IMR-90 (cell line): ENCODE measurements at regions not wholly inside any gene's neighbourhood (a gene's known extent, or its start where the extent isn't known, plus 50 kb on each side); places are given as distances from the start of the nearest gene placed in this dataset.

Experiments
- ATAC-seq: fragments of 200-7000 bp; cut with Tn5 transposase; 2 replicates; pipeline ENCODE4 v1.9.1; 2020; ENCODE audit warnings: low read depth, mild to moderate bottlenecking, moderate library complexity
- BruUV-seq: library from RNA; stranded (reverse); fragments of 400-500 nt; replicated peaks from 2 replicates; lab custom pipeline; 2021; lab: Mats Ljungman, UMichigan
- CTCF ChIA-PET: fragments of 300-600 bp; formaldehyde crosslinking; extraction: SDS; loops from one replicate; lab custom pipeline; 2021; ENCODE audit warnings: antibody characterized with exemption; lab: Yijun Ruan, JAX
- POLR2A ChIA-PET: fragments of 300-600 bp; sonication (Branson Sonifier 250); formaldehyde crosslinking; loops from one replicate; lab custom pipeline; 2022; ENCODE audit warnings: antibody characterized with exemption; ENCODE audit not compliant: unreplicated experiment; lab: Charles Lee
- DNase-seq: peaks from one replicate; pipeline ENCODE4 v3.0.0; 2013
- H2AFZ ChIP-seq: replicated peaks from 2 replicates; pipeline ENCODE3; 2013; ENCODE audit warnings: low read length, mild to moderate bottlenecking; ENCODE audit not compliant: poor library complexity
- H2AK5ac ChIP-seq: 2 replicates; pipeline ENCODE4 v1.6.1; 2013; ENCODE audit warnings: low read depth, low read length, inconsistent platforms
- H2AK9ac ChIP-seq: replicated peaks from 2 replicates; pipeline ENCODE3; 2013; ENCODE audit warnings: mild to moderate bottlenecking, low read depth, low read length, moderate library complexity; ENCODE audit not compliant: poor library complexity
- H2BK120ac ChIP-seq: 2 replicates; pipeline ENCODE4 v1.6.1; 2013; ENCODE audit warnings: low read depth, low read length, inconsistent platforms
- H2BK15ac ChIP-seq: 3 replicates; pipeline ENCODE4 v1.6.1; 2013; ENCODE audit warnings: low read depth, low read length, inconsistent platforms
- H2BK20ac ChIP-seq: 2 replicates; pipeline ENCODE4 v1.6.1; 2013; ENCODE audit warnings: low read depth, mild to moderate bottlenecking, inconsistent platforms, low read length, moderate library complexity
- H2BK5ac ChIP-seq: 2 replicates; pipeline ENCODE4 v1.6.1; 2013; ENCODE audit warnings: mild to moderate bottlenecking, low read depth, low read length, inconsistent platforms; ENCODE audit not compliant: poor library complexity, severe bottlenecking
- H3K14ac ChIP-seq: replicated peaks from 2 replicates; pipeline ENCODE4 v1.6.1; 2013; ENCODE audit warnings: low read depth, low read length, inconsistent platforms
- H3K18ac ChIP-seq: 2 replicates; pipeline ENCODE4 v1.6.1; 2013; ENCODE audit warnings: low read depth, low read length, control low read depth
- H3K23ac ChIP-seq: 2 replicates; pipeline ENCODE4 v1.6.1; 2013; ENCODE audit warnings: low read depth, low read length, inconsistent platforms
- H3K27ac ChIP-seq: 2 replicates; pipeline ENCODE4 v1.5.1; 2013; ENCODE audit warnings: mild to moderate bottlenecking, control low read depth, low read length; ENCODE audit not compliant: insufficient read depth
- H3K27me3 ChIP-seq: 2 replicates; pipeline ENCODE4 v1.6.1; 2013; ENCODE audit warnings: low read length; ENCODE audit not compliant: control insufficient read depth, insufficient read depth
- H3K36me3 ChIP-seq: 2 replicates; pipeline ENCODE4 v1.6.1; 2013; ENCODE audit warnings: low read length, mixed read lengths; ENCODE audit not compliant: control insufficient read depth, insufficient read depth
- H3K4ac ChIP-seq: 2 replicates; pipeline ENCODE4 v1.6.1; 2013; ENCODE audit warnings: low read depth, low read length, inconsistent platforms
- H3K4me1 ChIP-seq: 2 replicates; pipeline ENCODE4 v1.6.1; 2013; ENCODE audit warnings: low read length, mixed read lengths; ENCODE audit not compliant: control insufficient read depth, insufficient read depth
- H3K4me2 ChIP-seq: 2 replicates; pipeline ENCODE4 v1.6.1; 2013; ENCODE audit warnings: low read depth, mild to moderate bottlenecking, control low read depth, low read length, moderate library complexity
- H3K4me3 ChIP-seq: 2 replicates; pipeline ENCODE4 v1.5.1; 2013; ENCODE audit warnings: low read depth, mild to moderate bottlenecking, control low read depth, low read length, moderate library complexity; ENCODE audit not compliant: insufficient read depth
- H3K56ac ChIP-seq: 2 replicates; pipeline ENCODE4 v1.6.1; 2013; ENCODE audit warnings: low read length, inconsistent platforms; ENCODE audit not compliant: insufficient read depth; ENCODE audit errors: extremely low read depth
- H3K79me1 ChIP-seq, 2 experiments: 2 replicates each; pipeline ENCODE4 v1.6.1; 2013; ENCODE audit warnings: low read length in 2 of 2, inconsistent platforms in 1 of 2, low read depth in 1 of 2
- H3K9ac ChIP-seq: 2 replicates; pipeline ENCODE4 v1.6.1; 2013; ENCODE audit warnings: low read depth, low read length, control low read depth
- H3K9me1 ChIP-seq: 2 replicates; pipeline ENCODE4 v1.6.1; 2013; ENCODE audit warnings: low read length, inconsistent platforms; ENCODE audit not compliant: insufficient read depth
- H3K9me3 ChIP-seq: 2 replicates; pipeline ENCODE4 v1.6.1; 2013; ENCODE audit warnings: low read length; ENCODE audit not compliant: control insufficient read depth, insufficient read depth
- H4K20me1 ChIP-seq: 2 replicates; pipeline ENCODE4 v1.6.1; 2013; ENCODE audit warnings: low read length, inconsistent platforms; ENCODE audit not compliant: insufficient read depth
- H4K5ac ChIP-seq: 2 replicates; pipeline ENCODE4 v1.6.1; 2013; ENCODE audit warnings: mild to moderate bottlenecking, low read depth, low read length, control low read depth
- H4K8ac ChIP-seq, 2 experiments: 2 replicates each; pipeline ENCODE4 v1.6.1; 2013; ENCODE audit warnings: low read depth in 2 of 2, low read length in 2 of 2, control low read depth in 1 of 2, inconsistent platforms in 1 of 2
- H4K91ac ChIP-seq: 2 replicates; pipeline ENCODE4 v1.6.1; 2013; ENCODE audit warnings: low read depth, low read length, inconsistent platforms; ENCODE audit not compliant: insufficient read depth
- BHLHE40 ChIP-seq: fragments of 150-350 bp; IDR thresholded peaks from 2 replicates; pipeline ENCODE4 v1.6.1; 2016; ENCODE audit warnings: mild to moderate bottlenecking, low read depth, low read length
- CTCF ChIP-seq: conservative IDR thresholded peaks from 2 replicates; pipeline ENCODE4 v1.5.1; 2012; ENCODE audit warnings: mild to moderate bottlenecking, low read depth, low read length, improper control_type of control experiment
- FOS ChIP-seq: fragments of 150-350 bp; IDR thresholded peaks from 2 replicates; pipeline ENCODE4 v1.6.1; 2016; ENCODE audit warnings: low read depth, low read length
- MAFK ChIP-seq: IDR thresholded peaks from 2 replicates; pipeline ENCODE4 v1.6.1; 2012; ENCODE audit warnings: low read depth, low read length, improper control_type of control experiment
- MAZ ChIP-seq: IDR thresholded peaks from 2 replicates; pipeline ENCODE4 v1.6.1; 2012; ENCODE audit warnings: low read depth, mild to moderate bottlenecking, low read length, improper control_type of control experiment, moderate library complexity, borderline replicate concordance
- MXI1 ChIP-seq: IDR thresholded peaks from 2 replicates; pipeline ENCODE4 v1.6.1; 2012; ENCODE audit warnings: low read depth, mild to moderate bottlenecking, low read length, moderate library complexity, borderline replicate concordance
- NFE2L2 ChIP-seq: fragments of 150-350 bp; IDR thresholded peaks from 2 replicates; pipeline ENCODE4 v1.6.1; 2016; ENCODE audit warnings: low read depth, mild to moderate bottlenecking, low read length
- SMC3 ChIP-seq: fragments of 150-350 bp; IDR thresholded peaks from 2 replicates; pipeline ENCODE4 v1.6.1; 2016; ENCODE audit warnings: low read depth, mild to moderate bottlenecking, antibody characterized with exemption, low read length, moderate library complexity
- WGBS, 2 experiments: methylation state at CpG; one replicate each; pipeline versions ENCODE4 v1.1.5 to v1.1.7; 2013; ENCODE audit warnings: missing lambda C conversion rate in 2 of 2; ENCODE audit not compliant: insufficient read length in 1 of 2; ENCODE audit errors: extremely low coverage in 2 of 2; 5-methylcytosine and 5-hydroxymethylcytosine counted together
- dilution Hi-C: fragments of 300-500 bp; cut with HindIII; formaldehyde crosslinking; loops from one replicate; pipeline ENCODE4 v1.14.3; 2018; ENCODE audit warnings: low sequenced_read_pairs; ENCODE audit not compliant: unreplicated experiment
- in situ Hi-C: fragments of 300-500 bp; cut with MboI; formaldehyde crosslinking; loops from 3 replicates; pipeline ENCODE4 v1.14.3; 2019; ENCODE audit warnings: low sequenced_read_pairs, inconsistent platforms, mixed read lengths
- intact Hi-C: fragments of 100-400 bp; cut with micrococcal nuclease; formaldehyde crosslinking; loops from 2 replicates; pipeline ENCODE4 v1.10.0; 2022

GRCh38 chr2:235204948-235205347, 253.1 kb downstream of the SH3BP4 start:
- peaks cover 50% of the 10 kb centered on the region for H3K27me3 ChIP-seq
- POLR2A ChIA-PET = no interaction called here
- TF ChIP-seq MAFK (no peak), CTCF (no peak), NFE2L2 (no peak), SMC3 (no peak), FOS (no peak), BHLHE40 (no peak), MAZ (no peak), MXI1 (no peak)
- no peak overlapping the region for H4K8ac ChIP-seq
- H2BK20ac ChIP-seq = no peak overlapping the region
- no peak overlapping the region for H3K4ac ChIP-seq
- H3K9ac ChIP-seq = no peak overlapping the region
- H3K4me2 ChIP-seq = no peak overlapping the region
- no peak overlapping the region for H2AK9ac ChIP-seq
- no peak overlapping the region for H4K5ac ChIP-seq
- in situ Hi-C loops (no loop called here), intact Hi-C loops (no loop called here), dilution Hi-C loops (no loop called here)
- H4K20me1 ChIP-seq = no peaks in the 10 kb centered on the region
- H2AFZ ChIP-seq = no peak overlapping the region
- H3K36me3 ChIP-seq = no peaks in the 10 kb centered on the region
- BruUV-seq = no TSS peak
- no peaks in the 10 kb centered on the region for H3K79me1 ChIP-seq
- DNase-seq (no peak), ATAC-seq (no peak)
- WGBS, 2 experiments = no CpG with 5 or more reads among the region's 5 CpGs
- no peak overlapping the region for H4K91ac ChIP-seq
- no peak overlapping the region for H3K18ac ChIP-seq
- H3K14ac ChIP-seq = no peak overlapping the region
- no peak overlapping the region for H3K56ac ChIP-seq
- H3K27ac ChIP-seq = no peak overlapping the region
- H2BK15ac ChIP-seq = no peak overlapping the region
- no peak overlapping the region for H2AK5ac ChIP-seq
- H3K9me3 ChIP-seq = peaks cover 5% of the 10 kb centered on the region; the same call in 1 of the 2 replicates
- no peak overlapping the region for H2BK120ac ChIP-seq
- CTCF ChIA-PET = no interaction called here
- H3K9me1 ChIP-seq = no peaks in the 10 kb centered on the region
- H3K4me3 ChIP-seq = no peak overlapping the region
- H3K4me1 ChIP-seq = no peaks in the 10 kb centered on the region
- no peak overlapping the region for H2BK5ac ChIP-seq
- H3K23ac ChIP-seq = no peak overlapping the region
